Skeletal muscle tissue (tissue), 3 donors: ENCODE measurements at regions not wholly inside any gene's neighbourhood (a gene's known extent, or its start where the extent isn't known, plus 50 kb on each side); places are given as distances from the start of the nearest gene placed in this dataset.
A peak's percentile ranks its signal among the peaks of the same experiment; 100 is the strongest.

Source experiments
- H3K27ac ChIP-seq: one replicate; pipeline ENCODE4 v1.7.0; 2013; ENCODE audit warnings: mild to moderate bottlenecking, low read depth, low read length, inconsistent platforms
- H3K27me3 ChIP-seq, 3 donors: one replicate each; pipeline ENCODE4 v1.7.0; 2013; ENCODE audit warnings: low read length in 3 of 3; ENCODE audit not compliant: control insufficient read depth in 3 of 3, insufficient read depth in 3 of 3
- H3K36me3 ChIP-seq, 3 donors: one replicate each; pipeline ENCODE4 v1.7.0; 2013; ENCODE audit warnings: low read length in 3 of 3; ENCODE audit not compliant: control insufficient read depth in 3 of 3, insufficient read depth in 3 of 3
- H3K4me1 ChIP-seq, 3 donors: one replicate each; pipeline ENCODE4 v1.7.0; 2013; ENCODE audit warnings: low read length in 3 of 3, mild to moderate bottlenecking in 3 of 3; ENCODE audit not compliant: control insufficient read depth in 3 of 3, insufficient read depth in 3 of 3
- H3K4me3 ChIP-seq, 3 donors: one replicate each; pipeline ENCODE4 v1.7.0; 2013; ENCODE audit warnings: low read length in 3 of 3
- H3K9ac ChIP-seq, 3 donors: one replicate each; pipeline ENCODE4 v1.7.0; 2013; ENCODE audit warnings: low read length in 3 of 3, mild to moderate bottlenecking in 3 of 3, moderate library complexity in 2 of 3, low read depth in 1 of 3
- H3K9me3 ChIP-seq, 3 donors: one replicate each; pipeline ENCODE4 v1.7.0; 2013; ENCODE audit warnings: low read length in 3 of 3; ENCODE audit not compliant: control insufficient read depth in 3 of 3
- donor health status: Osteomylitis.

GRCh38 chr1:59225594-59226316 is 71.1 kb upstream of the FGGY start:
- no peak overlapping the region for H3K9ac ChIP-seq
- H3K4me1 ChIP-seq: peaks cover 11 to 30% (median 17%) of the 10 kb centered on the region in 3 donors
- no peaks in the 10 kb centered on the region for H3K36me3 ChIP-seq
- H3K27ac ChIP-seq: no peak overlapping the region
- H3K9me3 ChIP-seq: no peaks in the 10 kb centered on the region
- no peaks in the 10 kb centered on the region for H3K27me3 ChIP-seq
- no peak overlapping the region for H3K4me3 ChIP-seq

- Histone ChIP-seq H3K9ac (no peak overlapping the region), H3K27ac (peak overlapping the region; percentile 68), H3K4me1 (peaks cover 11 to 37% (median 20%) of the 10 kb centered on the region in 3 donors), H3K36me3 (no peaks in the 10 kb centered on the region), H3K4me3 (peak overlapping the region in 1 of 3 donors; percentile 22), H3K27me3 (no peaks in the 10 kb centered on the region), H3K9me3 (no peaks in the 10 kb centered on the region)
Observed at GRCh38 chr1:59229138-59229537, 67.8 kb upstream of the FGGY start.

DNA sequence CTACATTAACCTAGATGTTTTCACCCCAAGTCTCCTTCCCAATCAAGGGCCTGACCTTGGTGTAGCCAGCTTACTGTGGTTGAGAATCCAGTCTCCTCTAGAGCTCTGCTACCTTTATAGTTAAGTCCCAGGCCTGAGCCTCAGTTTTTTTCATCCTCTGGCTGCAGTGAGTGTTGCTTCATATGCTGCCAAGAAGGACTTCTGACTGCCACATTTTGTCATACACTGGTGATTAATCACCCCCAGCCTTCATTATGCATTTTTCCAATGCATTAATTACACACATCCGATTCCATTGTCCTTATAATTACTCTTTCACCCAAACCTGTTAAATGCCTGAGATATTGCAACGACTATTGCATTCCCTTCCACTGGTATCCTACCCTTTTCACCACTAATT is 66.3 kb upstream of the FGGY start:
- peak overlapping the region; percentile 68 for H3K27ac ChIP-seq
- no peak overlapping the region for H3K9ac ChIP-seq
- H3K4me3 ChIP-seq: no peak overlapping the region
- no peaks in the 10 kb centered on the region for H3K27me3 ChIP-seq
- no peaks in the 10 kb centered on the region for H3K36me3 ChIP-seq
- H3K9me3 ChIP-seq: no peaks in the 10 kb centered on the region
- H3K4me1 ChIP-seq: peaks cover 11 to 37% (median 20%) of the 10 kb centered on the region in 3 donors

DNA sequence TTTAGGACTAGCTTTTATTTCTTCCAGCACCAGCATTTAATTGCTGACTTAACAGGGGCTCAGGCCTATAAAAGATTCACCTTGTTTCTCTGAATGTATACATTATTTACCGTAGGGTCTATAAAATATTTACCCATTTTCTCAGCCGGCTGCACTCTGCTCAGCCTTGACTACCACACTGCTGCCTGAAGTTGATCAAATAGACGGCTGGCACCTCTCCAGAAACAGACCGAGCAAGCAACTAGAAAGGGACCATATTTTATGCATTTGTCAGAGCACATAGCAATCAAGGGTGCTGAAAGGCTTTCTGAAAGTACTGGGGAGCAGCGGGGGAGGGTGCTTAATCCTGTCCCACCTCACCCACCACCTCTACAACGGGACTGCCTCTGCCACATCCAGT is 64.7 kb upstream of the FGGY start:
- no peak overlapping the region for H3K9ac ChIP-seq
- H3K27ac ChIP-seq: no peak overlapping the region
- no peaks in the 10 kb centered on the region for H3K9me3 ChIP-seq
- peaks cover 11 to 37% (median 20%) of the 10 kb centered on the region in 3 donors for H3K4me1 ChIP-seq
- no peak overlapping the region for H3K4me3 ChIP-seq
- no peaks in the 10 kb centered on the region for H3K27me3 ChIP-seq
- H3K36me3 ChIP-seq: no peaks in the 10 kb centered on the region

- H3K27me3 ChIP-seq: no peaks in the 10 kb centered on the region
- no peaks in the 10 kb centered on the region for H3K9me3 ChIP-seq
- H3K4me1 ChIP-seq: peaks cover 11 to 27% (median 20%) of the 10 kb centered on the region in 3 donors
- H3K36me3 ChIP-seq: no peaks in the 10 kb centered on the region
- no peak overlapping the region for H3K27ac ChIP-seq
- no peak overlapping the region for H3K9ac ChIP-seq
- H3K4me3 ChIP-seq: no peak overlapping the region
Observed at GRCh38 chr1:59233444-59233843, 63.5 kb upstream of the FGGY start.

GRCh38 chr1:59236721-59237545 is 60.0 kb upstream of the FGGY start:
- Histone ChIP-seq H3K4me3 (no peak overlapping the region), H3K27me3 (no peaks in the 10 kb centered on the region), H3K36me3 (no peaks in the 10 kb centered on the region), H3K9me3 (no peaks in the 10 kb centered on the region), H3K4me1 (no peaks in the 10 kb centered on the region), H3K27ac (no peak overlapping the region), H3K9ac (no peak overlapping the region)

GRCh38 chr1:59237900-59238299 is 59.0 kb upstream of the FGGY start:
- Histone ChIP-seq H3K4me3 (no peak overlapping the region), H3K27ac (no peak overlapping the region), H3K36me3 (no peaks in the 10 kb centered on the region), H3K27me3 (no peaks in the 10 kb centered on the region), H3K9ac (no peak overlapping the region), H3K4me1 (peaks cover 0 to 8% (median 3%) of the 10 kb centered on the region in 3 donors), H3K9me3 (no peaks in the 10 kb centered on the region)

- Histone ChIP-seq H3K27me3 (no peaks in the 10 kb centered on the region), H3K9me3 (no peaks in the 10 kb centered on the region), H3K4me1 (peaks cover 0 to 10% (median 3%) of the 10 kb centered on the region in 3 donors), H3K27ac (no peak overlapping the region), H3K4me3 (no peak overlapping the region), H3K9ac (no peak overlapping the region), H3K36me3 (no peaks in the 10 kb centered on the region)
Observed at GRCh38 chr1:59238333-59238934, 58.5 kb upstream of the FGGY start.

DNA sequence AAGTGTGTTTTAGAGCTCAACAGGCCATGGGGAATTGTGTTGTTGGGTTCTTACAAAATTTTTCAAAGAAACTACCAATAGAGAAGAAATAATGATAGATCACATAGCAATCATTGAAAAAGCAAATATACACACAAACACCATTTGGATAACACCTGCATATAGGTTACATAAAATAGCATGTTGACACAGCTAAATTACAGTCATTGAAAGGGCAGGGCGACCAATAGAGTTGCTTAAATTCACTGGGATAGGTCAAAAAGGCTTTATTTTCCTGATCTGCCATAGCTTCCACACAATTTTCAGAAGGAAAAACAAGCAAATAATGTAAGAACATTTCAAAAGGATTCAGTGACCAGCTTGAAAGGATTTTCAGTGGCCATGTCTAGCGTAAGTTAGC is 57.9 kb upstream of the FGGY start:
- no peak overlapping the region for H3K4me3 ChIP-seq
- no peak overlapping the region for H3K9ac ChIP-seq
- no peaks in the 10 kb centered on the region for H3K27me3 ChIP-seq
- no peaks in the 10 kb centered on the region for H3K9me3 ChIP-seq
- H3K27ac ChIP-seq: no peak overlapping the region
- peaks cover 0 to 10% (median 3%) of the 10 kb centered on the region in 3 donors for H3K4me1 ChIP-seq
- H3K36me3 ChIP-seq: no peaks in the 10 kb centered on the region

DNA sequence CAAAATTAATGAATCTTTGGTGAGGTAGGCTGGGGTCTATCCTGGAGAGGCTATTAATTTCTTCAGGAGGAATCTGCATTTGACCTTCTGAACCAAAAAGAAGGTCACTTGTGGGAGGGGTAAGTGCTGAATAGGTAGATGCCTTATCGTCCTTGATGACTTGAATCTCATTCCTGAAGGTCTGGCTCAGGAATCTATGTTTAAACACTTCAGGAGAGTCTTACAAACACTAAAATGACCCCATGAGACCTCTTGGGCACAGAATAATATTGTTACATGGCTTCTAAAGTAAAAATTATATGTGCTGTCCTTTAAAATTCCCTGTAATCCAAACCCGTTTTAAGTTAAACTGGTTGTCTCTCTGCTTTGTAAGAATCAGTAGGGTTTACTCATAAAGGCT is 55.0 kb upstream of the FGGY start:
- no peaks in the 10 kb centered on the region for H3K9me3 ChIP-seq
- no peaks in the 10 kb centered on the region for H3K36me3 ChIP-seq
- no peaks in the 10 kb centered on the region for H3K27me3 ChIP-seq
- no peak overlapping the region for H3K27ac ChIP-seq
- H3K4me1 ChIP-seq: peaks cover 0 to 10% (median 3%) of the 10 kb centered on the region in 3 donors
- no peak overlapping the region for H3K4me3 ChIP-seq
- H3K9ac ChIP-seq: no peak overlapping the region
